ENCODE measurements at regions not wholly inside any gene's neighbourhood (a gene's known extent, or its start where the extent isn't known, plus 50 kb on each side); places are given as distances from the start of the nearest gene placed in this dataset.
"Not testable (repeated sequence)": the region's sequence is repeated elsewhere in the genome, so short reads cannot be mapped to it uniquely, and the experiment has no call there.

DNA sequence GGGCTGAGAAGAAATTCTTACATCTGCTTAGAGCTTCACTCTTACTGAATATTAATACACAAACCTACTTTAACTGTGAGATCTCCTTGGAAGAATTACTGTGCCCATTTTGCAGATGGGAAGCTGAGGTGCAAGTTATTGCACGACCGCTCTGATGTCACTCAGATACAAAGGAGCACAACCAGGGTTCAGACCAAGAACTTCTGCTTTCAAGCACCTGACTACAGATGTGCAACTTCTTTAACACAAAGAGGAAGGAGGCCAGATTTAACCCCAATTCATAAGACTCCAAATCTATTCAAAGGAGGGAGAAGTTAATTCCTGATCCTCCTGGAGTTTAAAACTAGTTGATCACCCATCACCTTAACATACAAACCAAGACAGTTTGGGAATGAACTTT lies 232.6 kb downstream of the VRK1 start:
- DNase-seq (ENCODE audit: low spot score), result no peak

GRCh38 chr14:97031530-97031929 lies 234.3 kb downstream of the VRK1 start:
- no peak for DNase-seq (ENCODE audit: low spot score)

- no peak for DNase-seq (ENCODE audit: low spot score)
These were observed 236.4 kb downstream of the VRK1 start for GRCh38 chr14:97033556-97034081.

- no peak for DNase-seq (ENCODE audit: low spot score)
These were observed 239.1 kb downstream of the VRK1 start for GRCh38 chr14:97036086-97036852.

- DNase-seq (ENCODE audit: low spot score), result no peak
These were observed 242.7 kb downstream of the VRK1 start for GRCh38 chr14:97039717-97040363.

DNA sequence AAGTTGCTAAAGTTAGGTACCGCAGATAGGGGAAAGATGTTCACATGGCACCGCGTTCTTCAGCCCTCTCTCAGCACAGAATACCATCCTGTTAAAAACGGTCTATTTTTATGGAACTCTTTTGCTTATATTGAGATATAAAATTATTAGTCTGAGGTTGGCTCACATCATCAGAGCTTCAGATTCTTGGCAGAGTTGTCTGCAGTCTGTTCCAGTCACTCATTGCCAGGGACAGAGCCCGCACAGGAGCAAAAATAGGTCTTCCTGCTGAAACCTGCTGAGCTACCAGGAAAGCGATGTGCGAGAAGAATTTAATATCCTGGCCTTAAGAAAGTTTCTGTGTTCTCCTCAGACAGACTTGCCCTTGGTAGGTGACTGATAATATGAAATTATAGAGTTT lies 249.8 kb downstream of the VRK1 start:
- no peak for DNase-seq (ENCODE audit: low spot score)

GRCh38 chr14:97052001-97052400 lies 254.8 kb downstream of the VRK1 start:
- DNase-seq (ENCODE audit: low spot score), result no peak

- DNase-seq (ENCODE audit: low spot score), result no peak
These were observed 256.8 kb downstream of the VRK1 start for GRCh38 chr14:97053941-97054340.

GRCh38 chr14:97055355-97055754 lies 258.2 kb downstream of the VRK1 start:
- no peak for DNase-seq (ENCODE audit: low spot score)

GRCh38 chr14:97056086-97056485 lies 258.9 kb downstream of the VRK1 start:
- no peak for DNase-seq (ENCODE audit: low spot score)

DNA sequence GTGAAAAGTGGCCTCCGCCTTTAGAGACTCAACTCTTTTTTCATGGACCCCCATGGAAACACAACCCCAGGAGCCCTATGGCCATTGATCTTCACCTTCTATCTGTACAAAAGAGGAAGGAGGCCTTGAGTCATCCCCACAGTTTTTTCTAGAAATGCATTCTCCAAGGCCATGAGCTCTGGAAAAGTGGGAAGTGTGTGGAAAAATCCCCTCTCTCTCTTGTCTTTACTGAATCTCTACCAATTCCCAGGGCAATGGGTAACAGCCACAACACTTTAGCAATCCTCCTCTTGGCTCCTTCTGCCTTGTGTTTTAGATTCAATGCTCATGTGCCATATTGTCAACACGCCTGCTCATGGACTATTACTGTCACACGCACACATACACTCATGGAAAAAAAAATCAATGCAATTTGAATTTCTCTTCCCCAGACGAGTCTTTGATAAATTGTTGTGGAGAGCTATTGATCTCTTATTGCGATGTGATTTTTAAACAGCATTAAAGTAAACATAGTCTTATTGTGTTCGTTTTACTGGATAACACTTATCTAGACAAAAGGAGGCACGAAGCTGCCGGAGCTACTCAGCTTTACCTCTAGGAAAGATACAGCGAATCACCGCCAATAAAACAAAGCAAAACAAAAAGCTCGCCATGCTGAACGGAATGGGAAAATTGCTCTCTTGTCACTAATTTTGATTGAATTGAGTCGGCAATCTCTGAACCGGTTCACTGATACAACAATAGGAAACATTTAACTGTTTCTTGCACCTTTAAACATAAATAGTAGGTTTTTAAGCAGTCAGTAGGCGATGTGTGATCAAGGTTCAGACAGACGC lies 260.3 kb downstream of the VRK1 start:
- DNase-seq (ENCODE audit: low spot score), result no peak

DNA sequence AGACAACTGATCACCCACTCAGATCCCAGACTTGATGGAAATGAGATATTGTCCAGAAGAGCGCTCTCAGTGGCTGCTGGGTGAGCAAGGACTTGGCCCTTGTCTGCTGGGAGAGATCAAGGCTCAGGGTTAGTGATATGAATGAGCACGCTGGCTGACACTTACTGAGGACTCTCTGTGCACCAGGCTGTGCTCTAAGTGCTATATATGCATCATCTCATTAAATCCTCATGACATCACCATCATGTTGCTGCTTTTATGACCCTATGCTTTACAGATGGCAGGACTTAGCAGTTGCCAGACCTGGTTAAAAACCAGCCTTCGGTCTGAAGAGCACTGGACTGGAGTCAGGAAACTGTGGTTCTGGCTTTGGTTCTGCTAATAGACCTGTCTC lies 260.9 kb downstream of the VRK1 start:
- no peak for DNase-seq (ENCODE audit: low spot score)

DNA sequence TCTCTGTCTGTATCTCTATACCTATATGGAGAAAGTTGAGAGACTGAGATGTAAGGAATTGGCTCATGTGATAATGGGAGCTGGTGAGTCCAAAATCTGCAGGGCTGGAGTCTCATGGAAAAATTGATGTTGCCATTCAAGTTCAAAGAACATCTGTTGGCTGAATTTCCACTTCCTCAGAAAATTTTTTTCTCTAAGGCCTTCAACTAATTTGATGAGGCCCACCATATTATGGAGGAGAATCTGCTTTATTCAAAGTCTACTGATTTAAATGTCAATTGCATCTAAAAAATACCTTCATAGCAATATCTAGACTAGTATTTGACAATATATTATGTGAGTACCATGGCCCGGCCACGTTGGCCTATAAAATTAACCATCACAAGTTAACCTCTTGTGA lies 261.4 kb downstream of the VRK1 start:
- DNase-seq (ENCODE audit: low spot score), result no peak

GRCh38 chr14:97061198-97061597 lies 264.0 kb downstream of the VRK1 start:
- no peak for DNase-seq (ENCODE audit: low spot score)

DNA sequence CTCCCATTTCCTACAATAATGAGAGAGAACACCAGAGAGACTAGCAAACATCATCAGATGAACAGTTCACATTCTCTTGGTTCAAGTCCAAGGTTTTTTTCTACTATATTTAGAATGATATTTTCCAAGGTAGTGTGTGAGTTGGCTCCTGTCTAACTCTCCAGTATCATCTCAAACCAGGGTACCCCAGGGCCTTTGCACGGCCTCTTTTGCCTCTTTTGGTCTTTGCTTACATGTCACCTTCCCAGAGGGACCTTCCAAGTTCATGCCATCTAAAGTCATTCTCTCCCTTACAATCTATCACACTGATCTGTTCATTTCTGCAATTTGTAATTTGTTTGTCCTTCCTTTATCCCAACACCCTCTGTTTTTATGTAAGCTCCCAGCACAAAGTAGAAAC lies 264.5 kb downstream of the VRK1 start:
- no peak for DNase-seq (ENCODE audit: low spot score)

- DNase-seq (ENCODE audit: low spot score), result no peak
These were observed 268.3 kb downstream of the VRK1 start for GRCh38 chr14:97065305-97066067.

DNA sequence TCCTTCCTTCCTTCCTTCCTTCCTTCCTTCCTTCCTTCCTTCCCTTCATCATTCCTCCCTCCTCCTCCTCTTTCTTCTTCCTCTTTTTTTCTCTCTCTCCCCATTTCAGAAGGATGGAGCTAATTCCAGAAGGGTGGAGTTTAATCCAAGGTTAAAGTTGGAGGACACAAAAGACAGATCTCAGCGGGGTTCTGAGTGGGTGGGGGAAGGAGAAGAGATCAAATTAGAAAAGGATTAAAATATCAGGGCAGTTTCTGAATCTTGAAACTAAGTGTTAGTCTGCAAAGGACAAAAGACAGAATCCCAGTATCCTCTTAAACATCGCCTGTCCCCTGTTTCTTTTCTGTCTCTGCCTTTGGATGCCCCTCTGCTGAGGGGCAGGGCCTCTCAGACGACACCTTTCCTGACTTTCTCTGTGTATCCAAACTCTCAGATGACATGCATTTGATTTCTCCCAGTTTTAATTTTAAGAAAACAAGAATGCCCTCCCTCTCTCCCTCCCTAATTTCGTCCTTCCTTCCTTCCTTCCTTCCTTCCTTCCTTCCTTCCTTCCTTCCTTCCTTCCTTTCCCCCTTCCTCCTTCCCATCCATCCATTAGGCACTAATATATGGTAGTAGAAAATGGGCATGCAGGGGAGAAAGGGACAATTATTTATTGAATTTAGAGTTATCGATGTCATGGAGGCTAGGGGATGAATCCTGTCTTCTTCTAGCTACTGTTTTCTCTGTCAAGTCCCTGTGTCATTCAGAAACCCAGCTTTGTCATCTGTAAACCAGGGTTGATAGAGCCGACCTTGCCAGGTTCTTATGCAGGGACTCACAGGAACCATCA lies 269.1 kb downstream of the VRK1 start:
- no peak for DNase-seq (ENCODE audit: low spot score)

DNA sequence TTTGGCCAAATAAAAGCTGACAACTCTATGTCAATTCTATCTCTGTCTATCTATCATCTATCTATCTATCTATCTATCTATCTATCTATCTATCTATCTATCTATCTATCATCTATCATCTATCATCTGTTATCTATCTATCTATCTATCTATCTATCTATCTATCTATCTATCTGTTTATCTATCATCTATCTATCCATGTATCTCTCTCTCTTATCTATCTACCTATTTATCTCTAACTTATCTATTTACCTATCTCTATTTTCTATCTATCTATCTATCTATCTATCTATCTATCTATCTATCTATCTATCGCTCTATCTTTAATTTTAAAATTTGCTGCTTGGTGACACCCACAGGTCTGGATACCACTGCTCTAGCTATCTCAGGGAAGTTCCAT lies 271.1 kb downstream of the VRK1 start:
- DNase-seq (ENCODE audit: low spot score), result not testable (repeated sequence)

GRCh38 chr14:97070259-97070658 lies 273.1 kb downstream of the VRK1 start:
- DNase-seq (ENCODE audit: low spot score), result no peak

GRCh38 chr14:97071177-97071576 lies 274.0 kb downstream of the VRK1 start:
- no peak for DNase-seq (ENCODE audit: low spot score)

GRCh38 chr14:97073622-97074021 lies 276.4 kb downstream of the VRK1 start:
- no peak for DNase-seq (ENCODE audit: low spot score)

Data from CD4-positive, alpha-beta T cell treated with Interleukin-15 for 4 hours (primary cell).